ENCODE measurements at regions not wholly inside any gene's neighbourhood (a gene's known extent, or its start where the extent isn't known, plus 50 kb on each side); places are given as distances from the start of the nearest gene placed in this dataset.
"Not testable (repeated sequence)": the region's sequence is repeated elsewhere in the genome, so short reads cannot be mapped to it uniquely, and the experiment has no call there.

GRCh38 chr1:144516172-144516571 lies 54.7 kb upstream of the NBPF15 start:
- DNase-seq (ENCODE audit: extremely low read depth, low read depth): not testable (repeated sequence)

- not testable (repeated sequence) for DNase-seq (ENCODE audit: extremely low read depth, low read depth)
Observed at GRCh38 chr1:144516906-144517305, 55.4 kb upstream of the NBPF15 start.

GRCh38 chr1:144518439-144518838 lies 57.0 kb upstream of the NBPF15 start:
- not testable (repeated sequence) for DNase-seq (ENCODE audit: extremely low read depth, low read depth)

GRCh38 chr1:144519528-144520189 lies 58.2 kb upstream of the NBPF15 start:
- DNase-seq (ENCODE audit: extremely low read depth, low read depth): not testable (repeated sequence)

- not testable (repeated sequence) for DNase-seq (ENCODE audit: extremely low read depth, low read depth)
Observed at GRCh38 chr1:144523661-144524407, 62.4 kb upstream of the NBPF15 start.

- TF ChIP-seq CTCF (IDR thresholded peaks at IDR 0.05; ENCODE audit: low read depth, low read length): peak; percentile 17
Observed at GRCh38 chr1:144532156-144532607, 60.5 kb upstream of the PPIAL4F start.

GRCh38 chr1:144533480-144533879 lies 59.2 kb upstream of the PPIAL4F start:
- DNase-seq (ENCODE audit: extremely low read depth, low read depth): not testable (repeated sequence)

More at GRCh38 chr1:144532156-144532607, 60.5 kb upstream of the PPIAL4F start:
- DNase-seq (ENCODE audit: extremely low read depth, low read depth): not testable (repeated sequence)

- DNase-seq (ENCODE audit: extremely low read depth, low read depth): not testable (repeated sequence)
Observed at GRCh38 chr1:144534286-144534685, 58.4 kb upstream of the PPIAL4F start.

- not testable (repeated sequence) for DNase-seq (ENCODE audit: extremely low read depth, low read depth)
Observed at GRCh38 chr1:144536677-144537076, 56.0 kb upstream of the PPIAL4F start.

GRCh38 chr1:144537234-144537633 lies 55.5 kb upstream of the PPIAL4F start:
- not testable (repeated sequence) for DNase-seq (ENCODE audit: extremely low read depth, low read depth)

- not testable (repeated sequence) for DNase-seq (ENCODE audit: extremely low read depth, low read depth)
Observed at GRCh38 chr1:144538736-144539135, 54.0 kb upstream of the PPIAL4F start.

- DNase-seq (ENCODE audit: extremely low read depth, low read depth): not testable (repeated sequence)
Observed at GRCh38 chr1:144539191-144539960, 53.3 kb upstream of the PPIAL4F start.

Data from AG09319 (cell line).